ENCODE measurements at regions not wholly inside any gene's neighbourhood (a gene's known extent, or its start where the extent isn't known, plus 50 kb on each side); places are given as distances from the start of the nearest gene placed in this dataset.
A peak's percentile ranks its signal among the peaks of the same experiment; 100 is the strongest.

DNA sequence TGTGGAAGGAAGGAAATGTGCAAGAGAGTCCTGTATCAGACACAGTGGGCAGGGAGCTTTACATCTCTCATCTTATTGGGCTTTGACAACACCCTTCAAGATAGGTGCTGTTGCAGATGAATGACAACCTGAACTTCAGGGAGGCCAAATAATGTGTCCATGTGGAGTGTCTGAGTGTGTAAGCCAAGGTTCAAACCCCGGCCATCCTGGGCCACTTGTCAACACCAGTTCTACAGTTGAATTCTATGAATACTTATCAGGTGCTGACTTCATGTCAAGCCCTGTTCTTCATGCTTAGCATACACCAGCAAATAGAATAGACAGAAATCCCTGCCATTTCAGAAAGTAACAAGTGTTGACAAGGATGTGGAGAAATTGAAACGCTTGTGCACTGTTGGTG, 354.4 kb downstream of the KCNRG start:
- Histone ChIP-seq H3K27ac (ENCODE audit: low read depth, low read length, poor library complexity, severe bottlenecking) (peak overlapping the region; percentile 63), H3K4me2 (ENCODE audit: low read length) (no peak overlapping the region), H3K9me2 (ENCODE audit: low read depth, low read length) (no peaks in the 10 kb centered on the region), H3K4me1 (ENCODE audit: insufficient read depth, low read length, severe bottlenecking) (peaks cover 43% of the 10 kb centered on the region), H3F3A (ENCODE audit: insufficient read depth, low read length) (no peaks in the 10 kb centered on the region), H4K20me1 (ENCODE audit: insufficient read depth, low read length) (no peaks in the 10 kb centered on the region), H3K9ac (ENCODE audit: low read length) (no peak overlapping the region), H3K27me3 (ENCODE audit: insufficient read depth, low read length) (no peaks in the 10 kb centered on the region), H3K4me3 (ENCODE audit: low read depth, low read length, poor library complexity, severe bottlenecking) (no peak overlapping the region), H3K36me3 (ENCODE audit: insufficient read depth, low read length) (no peaks in the 10 kb centered on the region), H3K79me2 (ENCODE audit: insufficient read depth, low read length) (no peaks in the 10 kb centered on the region), H2AFZ (ENCODE audit: low read length) (no peak overlapping the region), H3K9me3 (ENCODE audit: low read length) (no peaks in the 10 kb centered on the region)
- TF ChIP-seq, protein P1, sequence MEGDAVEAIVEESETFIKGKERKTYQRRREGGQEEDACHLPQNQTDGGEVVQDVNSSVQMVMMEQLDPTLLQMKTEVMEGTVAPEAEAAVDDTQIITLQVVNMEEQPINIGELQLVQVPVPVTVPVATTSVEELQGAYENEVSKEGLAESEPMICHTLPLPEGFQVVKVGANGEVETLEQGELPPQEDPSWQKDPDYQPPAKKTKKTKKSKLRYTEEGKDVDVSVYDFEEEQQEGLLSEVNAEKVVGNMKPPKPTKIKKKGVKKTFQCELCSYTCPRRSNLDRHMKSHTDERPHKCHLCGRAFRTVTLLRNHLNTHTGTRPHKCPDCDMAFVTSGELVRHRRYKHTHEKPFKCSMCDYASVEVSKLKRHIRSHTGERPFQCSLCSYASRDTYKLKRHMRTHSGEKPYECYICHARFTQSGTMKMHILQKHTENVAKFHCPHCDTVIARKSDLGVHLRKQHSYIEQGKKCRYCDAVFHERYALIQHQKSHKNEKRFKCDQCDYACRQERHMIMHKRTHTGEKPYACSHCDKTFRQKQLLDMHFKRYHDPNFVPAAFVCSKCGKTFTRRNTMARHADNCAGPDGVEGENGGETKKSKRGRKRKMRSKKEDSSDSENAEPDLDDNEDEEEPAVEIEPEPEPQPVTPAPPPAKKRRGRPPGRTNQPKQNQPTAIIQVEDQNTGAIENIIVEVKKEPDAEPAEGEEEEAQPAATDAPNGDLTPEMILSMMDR (IDR thresholded peaks at IDR 0.05; ENCODE audit: low read length), result no peak
- TF ChIP-seq EZH2 (IDR thresholded peaks at IDR 0.05; ENCODE audit: borderline replicate concordance, low read length), result no peak

DNA sequence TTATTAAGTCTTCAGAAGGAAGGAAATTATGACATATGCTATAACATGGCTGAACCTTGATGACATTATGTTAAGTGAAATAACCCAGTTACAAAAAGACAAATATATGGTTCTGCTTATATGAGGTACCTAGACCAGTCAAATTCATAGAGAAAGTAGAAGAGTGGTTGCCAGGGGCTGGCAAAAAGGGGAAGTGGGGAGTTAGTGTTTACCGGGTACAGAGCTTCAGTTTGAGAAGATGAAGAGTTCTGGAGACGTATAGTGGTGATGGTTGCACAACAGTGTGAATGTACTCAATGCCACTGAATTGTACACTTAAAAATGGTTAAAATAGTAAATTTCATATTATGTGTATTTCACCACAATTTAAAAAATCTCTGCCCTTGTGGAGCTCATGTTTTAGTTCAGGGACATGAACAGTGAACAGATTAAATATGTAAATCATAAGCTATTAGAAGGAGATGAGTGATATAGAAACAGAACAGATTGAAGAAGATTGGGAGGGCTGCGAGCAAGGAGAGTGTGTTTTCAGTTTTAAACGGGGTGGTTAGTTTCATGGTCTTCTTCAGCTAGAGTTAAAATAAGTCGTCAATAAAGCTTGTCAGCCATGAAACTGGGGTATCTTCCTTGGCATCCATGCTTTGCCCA, 355.2 kb downstream of the KCNRG start:
- Histone ChIP-seq H2AFZ (ENCODE audit: low read length) (no peak overlapping the region), H3K4me1 (ENCODE audit: insufficient read depth, low read length, severe bottlenecking) (peaks cover 35% of the 10 kb centered on the region), H3K4me2 (ENCODE audit: low read length) (peak overlapping the region; percentile 5; the same call in 1 of the 2 replicates), H3K4me3 (ENCODE audit: low read depth, low read length, poor library complexity, severe bottlenecking) (no peak overlapping the region), H3K36me3 (ENCODE audit: insufficient read depth, low read length) (no peaks in the 10 kb centered on the region), H3K9me3 (ENCODE audit: low read length) (no peaks in the 10 kb centered on the region), H4K20me1 (ENCODE audit: insufficient read depth, low read length) (no peaks in the 10 kb centered on the region), H3K9me2 (ENCODE audit: low read depth, low read length) (no peaks in the 10 kb centered on the region), H3K27me3 (ENCODE audit: insufficient read depth, low read length) (no peaks in the 10 kb centered on the region), H3F3A (ENCODE audit: insufficient read depth, low read length) (no peaks in the 10 kb centered on the region), H3K79me2 (ENCODE audit: insufficient read depth, low read length) (no peaks in the 10 kb centered on the region), H3K9ac (ENCODE audit: low read length) (no peak overlapping the region; the same call in 1 of the 2 replicates), H3K27ac (ENCODE audit: low read depth, low read length, poor library complexity, severe bottlenecking) (peak overlapping the region; percentile 63)
- TF ChIP-seq, protein P1 (IDR thresholded peaks at IDR 0.05; ENCODE audit: low read length), result no peak

DNA sequence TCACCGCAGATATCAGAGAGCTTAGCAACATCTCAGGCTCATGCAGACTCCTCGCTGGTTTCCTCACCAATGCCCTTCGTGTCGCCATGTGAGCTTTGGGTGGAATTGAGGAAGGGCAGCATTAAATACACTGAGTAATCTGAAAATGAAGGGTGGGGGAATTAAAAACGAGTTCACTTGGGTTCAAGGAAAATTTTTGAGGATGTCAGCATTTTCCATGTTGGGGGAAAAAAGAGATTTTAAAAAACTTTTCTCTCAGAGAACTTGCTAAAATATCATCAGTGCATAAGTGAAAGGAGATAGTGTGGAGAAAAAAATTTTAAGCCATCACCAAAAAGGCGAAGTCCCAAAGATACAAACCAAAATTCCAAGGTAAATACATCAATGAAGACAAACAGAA, 359.3 kb downstream of the KCNRG start:
- Histone ChIP-seq H4K20me1 (ENCODE audit: insufficient read depth, low read length) (no peaks in the 10 kb centered on the region), H3K4me1 (ENCODE audit: insufficient read depth, low read length, severe bottlenecking) (peaks cover 54% of the 10 kb centered on the region), H3K27me3 (ENCODE audit: insufficient read depth, low read length) (no peaks in the 10 kb centered on the region), H3K9me2 (ENCODE audit: low read depth, low read length) (no peaks in the 10 kb centered on the region), H3K79me2 (ENCODE audit: insufficient read depth, low read length) (no peaks in the 10 kb centered on the region), H3F3A (ENCODE audit: insufficient read depth, low read length) (no peaks in the 10 kb centered on the region), H3K36me3 (ENCODE audit: insufficient read depth, low read length) (no peaks in the 10 kb centered on the region), H3K9ac (ENCODE audit: low read length) (no peak overlapping the region), H3K9me3 (ENCODE audit: low read length) (0 out of 2 replicates have a peak, but pooled peaks cover 2% of the 10 kb centered on the region), H3K4me3 (ENCODE audit: low read depth, low read length, poor library complexity, severe bottlenecking) (no peak overlapping the region), H3K27ac (ENCODE audit: low read depth, low read length, poor library complexity, severe bottlenecking) (no peak overlapping the region), H2AFZ (ENCODE audit: low read length) (no peak overlapping the region), H3K4me2 (ENCODE audit: low read length) (no peak overlapping the region)
- TF ChIP-seq, protein P1 (IDR thresholded peaks at IDR 0.05; ENCODE audit: low read length), result no peak
- TF ChIP-seq EZH2 (IDR thresholded peaks at IDR 0.05; ENCODE audit: borderline replicate concordance, low read length), result no peak

Data from OCI-LY1 (cell line).